Activated CD4-positive, alpha-beta T cell treated with anti-CD3 and anti-CD28 coated beads for 36 hours (primary cell): ENCODE measurements at regions not wholly inside any gene's neighbourhood (a gene's known extent, or its start where the extent isn't known, plus 50 kb on each side); places are given as distances from the start of the nearest gene placed in this dataset.

Experiments used
- ATAC-seq: fragments of 200-7000 bp; cut with Tn5 transposase; one replicate; pipeline ENCODE4 v1.10.0; 2021; ENCODE audit warnings: mild to moderate bottlenecking, moderate library complexity
- CTCF ChIA-PET: fragments of 350-600 bp; sonication (Branson Sonifier 250); formaldehyde crosslinking; loops from one replicate; lab custom pipeline; 2021; ENCODE audit warnings: antibody characterized with exemption; lab: Charles Lee
- POLR2A ChIA-PET: fragments of 350-600 bp; sonication (Branson Sonifier 250); formaldehyde crosslinking; loops from one replicate; lab custom pipeline; 2021; ENCODE audit warnings: antibody characterized with exemption, inconsistent platforms; lab: Charles Lee
- DNase-seq: peaks from one replicate; pipeline ENCODE4 v3.0.0-alpha.2; 2020
- H3K27ac Mint-ChIP-seq: one replicate; pipeline ENCODE4 v1.8.0; 2021; ENCODE audit warnings: mixed read lengths
- H3K27me3 Mint-ChIP-seq: one replicate; pipeline ENCODE4 v1.8.0; 2021; ENCODE audit warnings: mixed read lengths
- H3K36me3 Mint-ChIP-seq: one replicate; pipeline ENCODE4 v1.8.0; 2021; ENCODE audit warnings: low read depth, mixed read lengths
- H3K4me1 Mint-ChIP-seq: one replicate; pipeline ENCODE4 v1.8.0; 2021; ENCODE audit warnings: mixed read lengths
- H3K4me3 Mint-ChIP-seq: one replicate; pipeline ENCODE4 v1.8.0; 2021; ENCODE audit warnings: mild to moderate bottlenecking, moderate library complexity, mixed read lengths
- H3K9me3 Mint-ChIP-seq: one replicate; pipeline ENCODE4 v1.8.0; 2021; ENCODE audit warnings: low read depth, mixed read lengths
- intact Hi-C, 2 experiments: fragments of 100-400 bp; cut with DNase I in 1 of 2; cut with micrococcal nuclease in 1 of 2; formaldehyde crosslinking; loops; one replicate each; pipeline versions ENCODE4 v1.14.2 to v1.15.1; 2022 to 2024; cut with DNase I, micrococcal nuclease

- Mint-ChIP-seq H3K27ac (no peak overlapping the region), H3K9me3 (peaks cover 11% of the 10 kb centered on the region), H3K4me1 (no peaks in the 10 kb centered on the region), H3K36me3 (no peaks in the 10 kb centered on the region), H3K27me3 (no peaks in the 10 kb centered on the region), H3K4me3 (no peak overlapping the region)
- ATAC-seq (no peak), DNase-seq (no peak)
- POLR2A ChIA-PET = no interaction called here
- intact Hi-C loops = no loop called here
- CTCF ChIA-PET = interaction anchor here (0.6 to 0.8 kb wide), 2 partner anchors 11 to 151 kb away, joined by 3 read pairs; no protein-coding TSS in a partner anchor
These were observed 70.1 kb upstream of the MAP1LC3B2 start for GRCh38 chr12:116489116-116489515.

- Mint-ChIP-seq H3K4me1 (no peaks in the 10 kb centered on the region), H3K9me3 (peaks cover 11% of the 10 kb centered on the region), H3K27ac (no peak overlapping the region), H3K4me3 (no peak overlapping the region), H3K27me3 (no peaks in the 10 kb centered on the region), H3K36me3 (no peaks in the 10 kb centered on the region)
- DNase-seq = no peak
- no peak for ATAC-seq
- POLR2A ChIA-PET = no interaction called here
- CTCF ChIA-PET = no interaction called here
- intact Hi-C loops = no loop called here
These were observed 68.7 kb upstream of the MAP1LC3B2 start for GRCh38 chr12:116490471-116490870.

GRCh38 chr12:116492703-116493324, 66.4 kb upstream of the MAP1LC3B2 start:
- no peaks in the 10 kb centered on the region for H3K4me1 Mint-ChIP-seq

GRCh38 chr12:116495260-116495659, 63.9 kb upstream of the MAP1LC3B2 start:
- no peaks in the 10 kb centered on the region for H3K9me3 Mint-ChIP-seq
- H3K36me3 Mint-ChIP-seq = no peaks in the 10 kb centered on the region
- intact Hi-C loops = no loop called here
- no peaks in the 10 kb centered on the region for H3K27me3 Mint-ChIP-seq
- ATAC-seq (no peak), DNase-seq (no peak)
- ChIA-PET CTCF (interaction anchor here (0.5 kb wide), 1 partner anchor 9 kb away, joined by 3 read pairs; no protein-coding TSS in a partner anchor), POLR2A (no interaction called here)
- H3K4me3 Mint-ChIP-seq = no peak overlapping the region
- H3K27ac Mint-ChIP-seq = no peak overlapping the region
- no peaks in the 10 kb centered on the region for H3K4me1 Mint-ChIP-seq

More at GRCh38 chr12:116492703-116493324, 66.4 kb upstream of the MAP1LC3B2 start:
- Mint-ChIP-seq H3K4me3 (no peak overlapping the region), H3K27me3 (no peaks in the 10 kb centered on the region), H3K9me3 (peaks cover 7% of the 10 kb centered on the region), H3K27ac (no peak overlapping the region), H3K36me3 (no peaks in the 10 kb centered on the region)
- intact Hi-C loops = no loop called here
- DNase-seq (no peak), ATAC-seq (no peak)
- ChIA-PET POLR2A (no interaction called here), CTCF (no interaction called here)

- CTCF ChIA-PET = no interaction called here
- POLR2A ChIA-PET = no interaction called here
- Mint-ChIP-seq H3K9me3 (no peaks in the 10 kb centered on the region), H3K27ac (no peak overlapping the region), H3K4me3 (no peak overlapping the region), H3K36me3 (no peaks in the 10 kb centered on the region), H3K27me3 (no peaks in the 10 kb centered on the region), H3K4me1 (no peaks in the 10 kb centered on the region)
- ATAC-seq (no peak), DNase-seq (no peak)
- intact Hi-C loops = no loop called here
These were observed 62.1 kb upstream of the MAP1LC3B2 start for GRCh38 chr12:116497051-116497591.

- no peak overlapping the region for H3K27ac Mint-ChIP-seq
- intact Hi-C loops = no loop called here
- H3K9me3 Mint-ChIP-seq = no peaks in the 10 kb centered on the region
- H3K4me3 Mint-ChIP-seq = no peak overlapping the region
- H3K4me1 Mint-ChIP-seq = no peaks in the 10 kb centered on the region
- ATAC-seq = no peak
- POLR2A ChIA-PET = no interaction called here
- DNase-seq = no peak
- H3K36me3 Mint-ChIP-seq = no peaks in the 10 kb centered on the region
- no peaks in the 10 kb centered on the region for H3K27me3 Mint-ChIP-seq
- CTCF ChIA-PET = no interaction called here
These were observed 60.7 kb upstream of the MAP1LC3B2 start for GRCh38 chr12:116498471-116498870.

- Mint-ChIP-seq H3K27me3 (peaks cover 5% of the 10 kb centered on the region), H3K9me3 (no peaks in the 10 kb centered on the region), H3K36me3 (no peaks in the 10 kb centered on the region), H3K4me1 (no peaks in the 10 kb centered on the region), H3K4me3 (no peak overlapping the region), H3K27ac (no peak overlapping the region)
- ChIA-PET CTCF (interaction anchor here (0.6 kb wide), 1 partner anchor 532 kb away, joined by 3 read pairs; no protein-coding TSS in a partner anchor), POLR2A (no interaction called here)
- intact Hi-C loops = no loop called here
- DNase-seq (no peak), ATAC-seq (no peak)
These were observed 56.9 kb upstream of the MAP1LC3B2 start for GRCh38 chr12:116502141-116502725.

- Mint-ChIP-seq H3K4me3 (no peak overlapping the region), H3K36me3 (no peaks in the 10 kb centered on the region), H3K27ac (no peak overlapping the region), H3K9me3 (no peaks in the 10 kb centered on the region), H3K4me1 (peaks cover 3% of the 10 kb centered on the region), H3K27me3 (peaks cover 8% of the 10 kb centered on the region)
- DNase-seq (no peak), ATAC-seq (no peak)
- ChIA-PET POLR2A (no interaction called here), CTCF (interaction anchor here (0.7 kb wide), 1 partner anchor 62 kb away, joined by 4 read pairs; no protein-coding TSS in a partner anchor)
- intact Hi-C loops = no loop called here
These were observed 56.1 kb upstream of the MAP1LC3B2 start for GRCh38 chr12:116502989-116503496.

GRCh38 chr12:116504438-116504837, 54.7 kb upstream of the MAP1LC3B2 start:
- Mint-ChIP-seq H3K4me3 (no peak overlapping the region), H3K27ac (no peak overlapping the region)

GRCh38 chr12:116506697-116507064, 52.5 kb upstream of the MAP1LC3B2 start:
- ChIA-PET CTCF (no interaction called here), POLR2A (no interaction called here)
- Mint-ChIP-seq H3K36me3 (no peaks in the 10 kb centered on the region), H3K4me1 (peaks cover 5% of the 10 kb centered on the region), H3K9me3 (no peaks in the 10 kb centered on the region), H3K27me3 (peaks cover 10% of the 10 kb centered on the region), H3K27ac (no peak overlapping the region), H3K4me3 (no peak overlapping the region)
- ATAC-seq (no peak), DNase-seq (no peak)
- intact Hi-C loops = no loop called here

More at GRCh38 chr12:116504438-116504837, 54.7 kb upstream of the MAP1LC3B2 start:
- POLR2A ChIA-PET = no interaction called here
- Mint-ChIP-seq H3K4me1 (peaks cover 5% of the 10 kb centered on the region), H3K9me3 (no peaks in the 10 kb centered on the region), H3K36me3 (no peaks in the 10 kb centered on the region), H3K27me3 (peaks cover 10% of the 10 kb centered on the region)
- ATAC-seq (no peak), DNase-seq (no peak)
- intact Hi-C loops = no loop called here
- CTCF ChIA-PET = interaction anchor here (0.5 to 1.0 kb wide), 3 partner anchors 20 to 1672 kb away, joined by 3 read pairs; no protein-coding TSS in a partner anchor

GRCh38 chr12:116508145-116509121, 50.7 kb upstream of the MAP1LC3B2 start:
- ATAC-seq = no peak
- POLR2A ChIA-PET = no interaction called here
- H3K4me1 Mint-ChIP-seq = peaks cover 5% of the 10 kb centered on the region
- peaks cover 10% of the 10 kb centered on the region for H3K27me3 Mint-ChIP-seq
- no peaks in the 10 kb centered on the region for H3K36me3 Mint-ChIP-seq
- no peak overlapping the region for H3K27ac Mint-ChIP-seq
- intact Hi-C loops = no loop called here
- no peak for DNase-seq
- CTCF ChIA-PET = interaction anchor here (0.6 kb wide), 1 partner anchor 176 kb away, joined by 3 read pairs; no protein-coding TSS in a partner anchor
- H3K4me3 Mint-ChIP-seq = peak overlapping the region; percentile 15
- H3K9me3 Mint-ChIP-seq = no peaks in the 10 kb centered on the region
